Hepatocyte (in vitro differentiated cells): ENCODE measurements at regions not wholly inside any gene's neighbourhood (a gene's known extent, or its start where the extent isn't known, plus 50 kb on each side); places are given as distances from the start of the nearest gene placed in this dataset.

ENCODE experiments used
- DNase-seq: peaks from one replicate; pipeline ENCODE4 v3.0.0-alpha.2; 2016; ENCODE audit warnings: low spot score
- H2AFZ ChIP-seq: fragments of 200-600 bp; sonication (generic); 2 replicates; pipeline ENCODE4 v1.6.0; 2016; ENCODE audit warnings: antibody characterized with exemption, mild to moderate bottlenecking
- H3K27ac ChIP-seq: fragments of 200-600 bp; sonication (generic); 2 replicates; pipeline ENCODE4 v1.5.1; 2016; ENCODE audit warnings: mild to moderate bottlenecking
- H3K27me3 ChIP-seq: fragments of 200-600 bp; sonication (generic); 2 replicates; pipeline ENCODE4 v1.6.1; 2016
- H3K36me3 ChIP-seq: fragments of 200-600 bp; sonication (generic); replicated peaks from 2 replicates; pipeline ENCODE4 v1.5.1; 2016; ENCODE audit warnings: low read depth; ENCODE audit not compliant: insufficient read depth
- H3K4me1 ChIP-seq: fragments of 200-600 bp; sonication (generic); 2 replicates; pipeline ENCODE4 v1.5.1; 2016; ENCODE audit warnings: mild to moderate bottlenecking, moderate library complexity; ENCODE audit not compliant: insufficient read depth
- H3K4me2 ChIP-seq: fragments of 200-600 bp; sonication (generic); 2 replicates; pipeline ENCODE4 v1.6.0; 2016
- H3K4me3 ChIP-seq: fragments of 200-600 bp; sonication (generic); 2 replicates; pipeline ENCODE4 v1.5.1; 2016; ENCODE audit warnings: mild to moderate bottlenecking
- H3K79me2 ChIP-seq: fragments of 200-600 bp; sonication (generic); 2 replicates; pipeline ENCODE4 v1.6.0; 2017; ENCODE audit warnings: mild to moderate bottlenecking
- H3K9me2 ChIP-seq: fragments of 200-600 bp; sonication (generic); replicated peaks from 2 replicates; pipeline ENCODE4 v1.6.0; 2017; ENCODE audit warnings: mild to moderate bottlenecking; ENCODE audit not compliant: insufficient read depth
- H3K9me3 ChIP-seq: fragments of 200-600 bp; sonication (generic); 2 replicates; pipeline ENCODE4 v1.5.1; 2016; ENCODE audit warnings: low read depth, mild to moderate bottlenecking
- H4K20me1 ChIP-seq: fragments of 200-600 bp; sonication (generic); 2 replicates; pipeline ENCODE4 v1.6.0; 2016; ENCODE audit warnings: mild to moderate bottlenecking; ENCODE audit not compliant: insufficient read depth, poor library complexity, severe bottlenecking
- CTCF ChIP-seq: fragments of 200-600 bp; sonication (generic); IDR thresholded peaks from 2 replicates; pipeline ENCODE4 v1.5.1; 2016; ENCODE audit warnings: antibody characterized with exemption, mild to moderate bottlenecking; ENCODE audit not compliant: poor library complexity
- EZH2 ChIP-seq: fragments of 200-600 bp; sonication (generic); IDR thresholded peaks from 2 replicates; pipeline ENCODE4 v1.6.1; 2016; ENCODE audit warnings: antibody characterized with exemption, mild to moderate bottlenecking, borderline replicate concordance
- EZH2phosphoT487 ChIP-seq: fragments of 200-600 bp; sonication (generic); IDR thresholded peaks from one replicate; pipeline ENCODE4 v1.6.1; 2018; ENCODE audit warnings: antibody characterized with exemption, mild to moderate bottlenecking, low read depth, moderate library complexity; ENCODE audit not compliant: unreplicated experiment, severe bottlenecking
- WGBS: methylation state at CpG from one replicate; pipeline ENCODE4 v1.1.6; 2016; ENCODE audit warnings: low lambda C conversion rate; ENCODE audit errors: missing lambda C conversion rate; 5-methylcytosine and 5-hydroxymethylcytosine counted together

GRCh38 chr4:84385203-84385602, 113.9 kb downstream of the NKX6-1 start:
- no peaks in the 10 kb centered on the region for H3K9me3 ChIP-seq
- no peak overlapping the region for H2AFZ ChIP-seq
- no peaks in the 10 kb centered on the region for H4K20me1 ChIP-seq
- H3K27ac ChIP-seq, result no peak overlapping the region
- H3K4me1 ChIP-seq, result no peaks in the 10 kb centered on the region
- TF ChIP-seq EZH2phosphoT487 (no peak), EZH2 (no peak), CTCF (no peak)
- H3K4me3 ChIP-seq, result no peak overlapping the region
- no peak overlapping the region for H3K4me2 ChIP-seq
- no peaks in the 10 kb centered on the region for H3K79me2 ChIP-seq
- peaks cover 6% of the 10 kb centered on the region for H3K27me3 ChIP-seq
- H3K36me3 ChIP-seq, result no peaks in the 10 kb centered on the region
- no peak for DNase-seq
- no peaks in the 10 kb centered on the region for H3K9me2 ChIP-seq
- 20% methylated on average over 2 of the region's 2 CpGs for WGBS

- no peaks in the 10 kb centered on the region for H3K36me3 ChIP-seq
- 63% methylated on average over 1 of the region's 1 CpG for WGBS
- no peaks in the 10 kb centered on the region for H3K9me2 ChIP-seq
- no peak overlapping the region for H3K4me2 ChIP-seq
- no peak overlapping the region for H3K4me3 ChIP-seq
- no peaks in the 10 kb centered on the region for H4K20me1 ChIP-seq
- H3K27ac ChIP-seq, result no peak overlapping the region
- H2AFZ ChIP-seq, result no peak overlapping the region
- H3K27me3 ChIP-seq, result peaks cover 6% of the 10 kb centered on the region
- no peaks in the 10 kb centered on the region for H3K79me2 ChIP-seq
- no peak for DNase-seq
- TF ChIP-seq CTCF (no peak), EZH2 (no peak), EZH2phosphoT487 (no peak)
- no peaks in the 10 kb centered on the region for H3K4me1 ChIP-seq
- no peaks in the 10 kb centered on the region for H3K9me3 ChIP-seq
Observed at GRCh38 chr4:84384801-84385200, 114.3 kb downstream of the NKX6-1 start.

GRCh38 chr4:84381759-84382158, 117.3 kb downstream of the NKX6-1 start:
- no peak overlapping the region for H3K4me2 ChIP-seq
- no peaks in the 10 kb centered on the region for H3K79me2 ChIP-seq
- H3K9me2 ChIP-seq, result no peaks in the 10 kb centered on the region
- no peaks in the 10 kb centered on the region for H4K20me1 ChIP-seq
- H3K27me3 ChIP-seq, result peaks cover 6% of the 10 kb centered on the region
- H3K27ac ChIP-seq, result no peak overlapping the region
- H3K4me1 ChIP-seq, result no peaks in the 10 kb centered on the region
- no peak overlapping the region for H2AFZ ChIP-seq
- H3K9me3 ChIP-seq, result no peaks in the 10 kb centered on the region
- no peaks in the 10 kb centered on the region for H3K36me3 ChIP-seq
- no peak overlapping the region for H3K4me3 ChIP-seq
- DNase-seq, result no peak
- TF ChIP-seq EZH2phosphoT487, result no peak
- TF ChIP-seq CTCF, result no peak
- no peak for TF ChIP-seq EZH2

GRCh38 chr4:84379917-84380641, 119.0 kb downstream of the NKX6-1 start:
- Histone ChIP-seq H2AFZ (no peak overlapping the region), H3K4me2 (no peak overlapping the region), H3K79me2 (no peaks in the 10 kb centered on the region), H3K4me1 (no peaks in the 10 kb centered on the region), H3K9me3 (no peaks in the 10 kb centered on the region), H4K20me1 (no peaks in the 10 kb centered on the region), H3K27ac (no peak overlapping the region), H3K36me3 (no peaks in the 10 kb centered on the region), H3K9me2 (no peaks in the 10 kb centered on the region), H3K4me3 (no peak overlapping the region), H3K27me3 (peaks cover 6% of the 10 kb centered on the region)
- TF ChIP-seq EZH2phosphoT487 (no peak), CTCF (no peak), EZH2 (no peak)
- no peak for DNase-seq
- WGBS, result 61% methylated on average over 13 of the region's 13 CpGs
